ENCODE measurements at regions not wholly inside any gene's neighbourhood (a gene's known extent, or its start where the extent isn't known, plus 50 kb on each side); places are given as distances from the start of the nearest gene placed in this dataset.

DNA sequence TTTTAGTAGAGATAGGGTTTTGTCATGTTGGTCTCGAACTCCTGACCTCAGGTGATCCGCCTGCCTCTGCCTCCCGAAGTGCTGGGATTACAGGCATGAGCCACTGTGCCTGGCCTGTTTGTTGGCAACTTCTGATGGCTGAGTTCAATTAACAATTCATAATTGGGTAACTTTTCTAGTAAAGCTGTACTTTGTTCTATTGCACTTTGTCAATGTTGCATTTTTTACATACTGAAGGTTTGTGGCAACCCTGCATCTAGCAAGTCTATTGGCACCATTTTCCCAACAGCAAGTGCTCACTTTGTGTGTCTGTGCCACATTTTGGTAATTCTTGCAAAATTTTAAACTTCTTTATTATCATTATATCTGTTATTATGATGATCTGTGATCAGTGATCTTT is 64.5 kb upstream of the USP24 start:
- TF ChIP-seq, protein P1, sequence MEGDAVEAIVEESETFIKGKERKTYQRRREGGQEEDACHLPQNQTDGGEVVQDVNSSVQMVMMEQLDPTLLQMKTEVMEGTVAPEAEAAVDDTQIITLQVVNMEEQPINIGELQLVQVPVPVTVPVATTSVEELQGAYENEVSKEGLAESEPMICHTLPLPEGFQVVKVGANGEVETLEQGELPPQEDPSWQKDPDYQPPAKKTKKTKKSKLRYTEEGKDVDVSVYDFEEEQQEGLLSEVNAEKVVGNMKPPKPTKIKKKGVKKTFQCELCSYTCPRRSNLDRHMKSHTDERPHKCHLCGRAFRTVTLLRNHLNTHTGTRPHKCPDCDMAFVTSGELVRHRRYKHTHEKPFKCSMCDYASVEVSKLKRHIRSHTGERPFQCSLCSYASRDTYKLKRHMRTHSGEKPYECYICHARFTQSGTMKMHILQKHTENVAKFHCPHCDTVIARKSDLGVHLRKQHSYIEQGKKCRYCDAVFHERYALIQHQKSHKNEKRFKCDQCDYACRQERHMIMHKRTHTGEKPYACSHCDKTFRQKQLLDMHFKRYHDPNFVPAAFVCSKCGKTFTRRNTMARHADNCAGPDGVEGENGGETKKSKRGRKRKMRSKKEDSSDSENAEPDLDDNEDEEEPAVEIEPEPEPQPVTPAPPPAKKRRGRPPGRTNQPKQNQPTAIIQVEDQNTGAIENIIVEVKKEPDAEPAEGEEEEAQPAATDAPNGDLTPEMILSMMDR (IDR thresholded peaks at IDR 0.05), result no peak
- TF ChIP-seq POLR2A (IDR thresholded peaks at IDR 0.05), result no peak

Measured in lower leg skin (tissue), 3 donors.